ENCODE measurements at regions not wholly inside any gene's neighbourhood (a gene's known extent, or its start where the extent isn't known, plus 50 kb on each side); places are given as distances from the start of the nearest gene placed in this dataset.
A peak's percentile ranks its signal among the peaks of the same experiment; 100 is the strongest.

- no peak for DNase-seq (ENCODE audit: low read depth in 2 of 3, low spot score in 2 of 3)
These were observed 1481.5 kb downstream of the EFNA5 start for GRCh38 chr5:106189121-106189809.

DNA sequence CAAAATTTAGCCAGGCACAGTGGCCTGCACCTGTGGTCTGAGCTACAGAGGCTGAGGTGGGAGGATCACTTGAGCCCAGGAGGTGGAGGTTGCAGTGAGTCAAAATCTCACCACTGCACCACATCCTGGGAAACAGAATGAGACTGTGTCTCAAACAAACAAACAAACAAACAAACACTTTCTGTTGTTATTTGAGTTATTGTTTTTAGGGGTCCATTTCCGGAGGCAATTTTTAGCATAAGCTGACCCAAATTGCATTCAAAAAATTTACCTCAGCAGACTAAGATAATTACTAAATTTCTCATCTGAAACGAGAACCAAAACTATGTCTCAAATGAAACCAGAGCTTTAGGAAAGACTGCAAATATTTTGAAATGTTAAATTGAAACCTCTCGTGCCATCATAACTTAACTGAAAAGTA lies 1485.1 kb downstream of the EFNA5 start:
- DNase-seq (ENCODE audit: low read depth in 2 of 3, low spot score in 2 of 3): no peak

GRCh38 chr5:106174903-106175302 lies 1495.8 kb downstream of the EFNA5 start:
- no peak for DNase-seq (ENCODE audit: low read depth in 2 of 3, low spot score in 2 of 3)

DNA sequence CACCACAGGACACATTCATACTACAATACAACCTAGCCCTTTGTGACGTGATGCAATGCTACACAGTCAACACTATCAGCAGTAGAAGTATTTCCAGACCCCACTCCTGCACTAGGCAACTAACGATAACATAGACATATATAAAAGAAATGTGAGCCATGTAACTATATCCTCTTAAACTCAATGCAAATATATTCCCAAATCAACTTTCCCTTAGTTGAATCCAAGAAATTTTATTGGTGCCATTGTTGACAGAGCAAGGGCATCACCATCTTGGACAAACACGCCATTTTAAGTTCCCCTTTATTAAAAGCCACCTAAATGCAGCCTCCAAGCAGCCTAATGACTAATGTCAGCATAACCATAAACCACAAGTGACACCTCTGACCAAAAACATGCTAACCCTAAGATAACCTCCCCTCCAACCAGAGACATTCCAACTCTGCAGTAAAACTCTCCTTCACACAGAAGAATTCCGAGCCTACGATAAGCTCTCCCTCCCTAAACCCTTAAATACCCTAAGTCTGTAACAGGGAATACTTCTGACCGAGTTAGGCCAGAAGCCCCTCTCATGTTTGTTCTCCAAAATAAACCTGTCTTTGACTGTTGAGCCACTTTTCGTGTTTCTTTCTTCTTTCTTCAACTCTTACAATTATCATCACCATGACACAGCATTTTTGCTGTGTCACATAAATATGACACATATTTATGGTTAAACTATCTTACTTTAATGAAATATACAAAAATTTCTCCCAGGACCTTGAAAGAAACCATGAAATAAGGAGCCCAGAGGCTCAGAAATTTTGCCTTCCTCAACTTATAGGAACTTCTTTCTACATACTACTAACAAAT lies 1497.8 kb downstream of the EFNA5 start:
- DNase-seq (ENCODE audit: low read depth in 2 of 3, low spot score in 2 of 3): no peak

DNA sequence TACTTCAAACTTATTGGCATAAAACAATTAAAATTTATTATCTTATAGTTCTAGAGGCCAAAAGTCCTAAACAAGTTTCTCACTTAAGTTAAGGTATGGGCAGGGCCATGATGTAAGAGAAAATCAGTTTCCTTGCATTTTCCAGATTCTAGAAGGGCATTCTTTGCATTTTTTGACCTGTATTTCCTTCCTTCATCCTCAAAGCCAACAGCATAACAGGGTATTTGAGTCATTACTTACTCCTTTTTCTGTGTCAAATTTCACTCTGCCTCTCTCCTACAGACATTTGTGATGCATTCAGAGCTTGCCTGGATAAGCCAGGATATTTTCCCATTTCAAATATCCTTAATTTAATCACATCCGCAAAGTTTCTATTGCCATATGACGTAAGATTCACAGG lies 1499.0 kb downstream of the EFNA5 start:
- no peak for DNase-seq (ENCODE audit: low read depth in 2 of 3, low spot score in 2 of 3)

DNA sequence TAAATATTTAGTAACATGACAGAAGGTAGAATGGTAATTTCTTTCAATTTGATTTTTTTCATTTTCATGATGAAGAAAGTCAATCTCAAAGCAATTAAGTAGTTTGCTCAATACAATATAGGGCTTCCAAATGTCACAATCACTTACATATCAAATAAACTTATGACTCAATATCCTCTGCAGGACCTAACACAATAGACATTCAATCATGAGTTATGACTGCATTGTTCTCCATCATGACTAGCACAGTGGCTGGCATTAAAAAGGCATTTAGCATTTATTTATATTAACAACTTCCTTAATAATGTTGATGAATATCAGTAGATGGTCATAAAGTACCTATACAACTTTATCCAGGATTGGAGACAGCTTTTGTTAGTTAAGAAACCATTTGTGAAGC lies 1499.6 kb downstream of the EFNA5 start:
- no peak for DNase-seq (ENCODE audit: low read depth in 2 of 3, low spot score in 2 of 3)

DNA sequence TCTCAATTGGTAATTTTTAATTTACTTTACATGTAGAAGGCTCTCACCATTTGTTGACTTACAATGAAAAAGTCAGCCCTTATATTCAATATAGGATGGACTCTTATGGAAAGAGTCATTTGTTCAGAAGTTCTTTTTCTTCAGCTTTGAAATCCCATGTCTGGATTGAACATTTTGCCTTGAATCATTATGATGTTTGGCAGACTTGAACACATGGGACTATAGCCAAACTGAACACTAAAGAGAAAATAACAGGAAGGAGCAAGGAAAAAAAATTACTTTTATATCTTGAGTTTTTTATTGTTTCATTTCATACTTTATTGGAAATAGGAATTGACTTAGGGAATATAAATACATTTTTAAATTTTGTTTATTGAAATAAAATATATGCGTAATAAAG lies 1503.0 kb downstream of the EFNA5 start:
- DNase-seq (ENCODE audit: low read depth in 2 of 3, low spot score in 2 of 3): no peak

DNA sequence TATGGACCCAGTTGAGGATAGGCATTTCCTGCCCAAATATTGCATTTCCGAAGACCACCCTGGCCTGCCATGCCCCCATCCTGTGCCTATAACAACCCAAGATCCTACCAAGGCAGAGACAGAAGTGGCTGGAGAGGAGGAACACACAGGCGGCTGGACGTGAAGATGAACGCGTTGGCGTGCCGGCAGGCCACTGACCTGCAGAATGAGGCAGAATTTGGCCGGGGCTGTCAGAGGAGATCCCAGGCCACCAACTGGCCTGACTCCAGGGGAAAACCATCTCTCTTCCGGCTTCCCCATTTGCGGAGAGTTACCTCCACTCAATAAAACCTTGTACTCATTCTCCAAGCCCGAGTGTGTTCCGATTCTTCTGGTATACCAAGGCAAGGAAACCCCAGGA lies 1507.5 kb downstream of the EFNA5 start:
- DNase-seq (ENCODE audit: low read depth in 2 of 3, low spot score in 2 of 3): no peak

DNA sequence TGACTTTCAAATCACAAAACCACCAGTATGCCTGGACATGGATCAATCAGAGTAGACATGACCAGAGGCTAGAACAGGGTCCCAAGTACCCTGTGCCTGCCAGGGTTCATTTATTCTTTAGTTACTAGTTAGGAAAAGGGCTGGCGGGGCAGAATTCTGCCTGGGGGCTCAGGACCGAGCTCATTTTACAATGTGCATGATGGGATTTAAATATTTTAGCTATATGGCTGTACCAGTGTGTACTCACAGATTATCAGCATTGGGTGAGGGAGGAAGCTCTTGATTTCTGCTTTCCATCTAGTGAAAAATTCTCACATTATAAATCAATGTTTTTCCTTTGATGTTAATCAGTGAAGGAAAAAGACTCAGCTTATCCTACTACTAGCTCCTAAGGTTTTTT lies 1511.1 kb downstream of the EFNA5 start:
- DNase-seq (ENCODE audit: low read depth in 2 of 3, low spot score in 2 of 3): no peak

- no peak for DNase-seq (ENCODE audit: low read depth in 2 of 3, low spot score in 2 of 3)
These were observed 1516.4 kb downstream of the EFNA5 start for GRCh38 chr5:106154280-106154716.

- no peak for DNase-seq (ENCODE audit: low read depth in 2 of 3, low spot score in 2 of 3)
These were observed 1518.2 kb downstream of the EFNA5 start for GRCh38 chr5:106152569-106152968.

GRCh38 chr5:106142116-106142515 lies 1528.6 kb downstream of the EFNA5 start:
- no peak for DNase-seq (ENCODE audit: low read depth in 2 of 3, low spot score in 2 of 3)

DNA sequence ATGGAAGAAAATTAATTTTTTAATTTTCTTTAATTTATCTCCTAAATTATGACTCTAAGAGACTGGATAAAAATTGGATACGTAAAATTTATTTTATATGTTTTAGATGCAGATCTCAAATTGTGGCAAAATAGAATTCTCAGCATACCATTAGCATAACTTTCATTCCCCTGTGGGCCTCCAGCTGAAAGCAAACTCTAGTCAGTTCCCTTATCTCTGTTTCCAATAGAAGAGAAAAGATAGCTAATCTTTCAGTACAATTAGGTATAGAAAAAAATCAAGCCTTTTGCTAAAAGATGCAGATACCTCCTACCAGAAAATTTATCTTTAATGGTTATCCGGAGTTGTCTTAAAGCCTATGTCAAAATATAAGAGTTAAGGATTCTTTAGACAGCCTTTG lies 1530.6 kb downstream of the EFNA5 start:
- DNase-seq (ENCODE audit: low read depth in 2 of 3, low spot score in 2 of 3): no peak

DNA sequence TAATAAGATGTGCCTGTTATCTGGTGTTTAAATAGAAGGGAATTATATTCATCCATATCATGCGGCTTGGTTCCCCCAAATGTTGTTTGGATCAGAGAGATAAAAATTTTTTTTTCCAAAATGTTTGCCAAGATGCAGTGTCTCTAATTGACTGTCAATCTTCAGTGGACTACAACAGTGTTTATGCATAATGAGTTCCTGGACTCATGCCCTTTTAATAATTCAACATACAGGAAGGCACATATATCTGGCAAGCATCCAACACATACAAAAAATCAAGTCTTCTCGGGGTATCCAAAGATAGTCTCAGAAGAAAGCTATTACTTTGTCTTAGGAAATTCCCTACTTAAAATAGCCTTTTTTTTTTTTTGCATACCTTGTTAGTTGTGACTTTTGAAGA lies 1534.7 kb downstream of the EFNA5 start:
- no peak for DNase-seq (ENCODE audit: low read depth in 2 of 3, low spot score in 2 of 3)

GRCh38 chr5:106135473-106135872 lies 1535.3 kb downstream of the EFNA5 start:
- no peak for DNase-seq (ENCODE audit: low read depth in 2 of 3, low spot score in 2 of 3)

DNA sequence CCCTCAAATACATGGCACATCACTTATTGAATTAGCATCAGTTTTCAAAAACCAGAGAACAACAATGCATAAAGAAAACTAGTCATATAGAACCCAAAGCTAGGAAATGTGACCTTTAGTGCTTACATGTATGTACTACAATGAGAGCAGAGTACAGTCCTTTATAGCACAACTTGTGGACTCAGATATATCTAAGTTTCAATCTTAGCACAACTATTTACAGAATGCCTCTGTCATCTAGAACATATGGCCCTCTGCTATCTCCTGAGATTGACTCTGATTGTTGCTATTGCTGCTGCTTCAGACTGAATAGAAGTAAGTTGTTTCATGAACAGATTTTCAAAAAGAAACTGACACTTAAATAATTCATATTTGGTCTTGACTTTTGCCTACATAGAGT lies 1536.2 kb downstream of the EFNA5 start:
- no peak for DNase-seq (ENCODE audit: low read depth in 2 of 3, low spot score in 2 of 3)

DNA sequence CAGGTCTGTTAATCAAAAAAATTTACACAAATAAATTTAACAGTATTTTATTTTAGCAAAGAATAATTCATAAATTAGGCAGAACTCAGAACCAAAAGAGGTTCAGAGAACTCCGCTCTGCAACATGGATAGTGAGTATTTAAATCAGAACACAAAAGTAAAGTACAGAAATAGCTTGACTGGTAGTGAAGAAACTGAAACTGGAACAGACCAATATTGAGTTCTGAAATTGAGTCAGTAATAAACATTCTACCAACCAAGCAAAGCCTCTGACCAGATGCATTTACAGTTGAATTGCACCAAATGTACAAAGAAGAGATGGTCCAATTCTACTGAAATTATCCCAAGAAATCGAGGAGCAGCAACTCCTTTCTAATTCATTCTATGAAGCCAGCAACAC lies 1542.8 kb downstream of the EFNA5 start:
- DNase-seq (ENCODE audit: low read depth in 2 of 3, low spot score in 2 of 3): no peak

- no peak for DNase-seq (ENCODE audit: low read depth in 2 of 3, low spot score in 2 of 3)
These were observed 1543.4 kb downstream of the EFNA5 start for GRCh38 chr5:106127341-106127781.

DNA sequence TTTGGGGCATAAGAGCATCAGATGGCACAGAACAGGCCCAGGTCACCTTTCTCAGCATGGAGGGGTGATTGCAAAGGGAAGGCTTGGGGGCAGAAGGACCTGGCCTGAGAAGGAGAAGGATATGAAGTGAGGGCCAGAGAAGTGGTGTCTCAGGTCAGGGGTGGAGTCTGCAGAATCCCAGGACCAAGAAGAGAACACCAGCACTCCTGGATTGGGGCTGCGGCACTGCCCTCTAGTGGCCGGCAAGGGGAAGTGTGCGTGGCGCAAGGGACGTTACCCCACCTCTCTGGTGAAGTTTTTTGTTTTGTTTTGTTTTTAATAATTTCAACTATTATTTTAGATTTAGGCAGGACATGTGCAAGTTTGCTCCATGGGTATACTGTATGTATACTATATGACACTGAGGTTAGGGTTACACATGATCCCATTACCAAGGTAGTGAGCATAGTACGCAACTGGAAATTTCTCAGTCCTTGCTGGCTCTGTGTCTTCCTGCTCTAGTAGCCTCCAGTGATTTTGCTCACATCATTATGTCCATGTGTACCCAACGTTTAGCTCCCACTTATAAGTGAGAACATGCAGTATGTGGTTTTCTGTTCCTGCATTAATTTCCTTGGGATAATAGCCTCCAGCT lies 1548.6 kb downstream of the EFNA5 start:
- DNase-seq (ENCODE audit: low read depth in 2 of 3, low spot score in 2 of 3): peak in 2 of 3 donors; percentile 3 to 5

DNA sequence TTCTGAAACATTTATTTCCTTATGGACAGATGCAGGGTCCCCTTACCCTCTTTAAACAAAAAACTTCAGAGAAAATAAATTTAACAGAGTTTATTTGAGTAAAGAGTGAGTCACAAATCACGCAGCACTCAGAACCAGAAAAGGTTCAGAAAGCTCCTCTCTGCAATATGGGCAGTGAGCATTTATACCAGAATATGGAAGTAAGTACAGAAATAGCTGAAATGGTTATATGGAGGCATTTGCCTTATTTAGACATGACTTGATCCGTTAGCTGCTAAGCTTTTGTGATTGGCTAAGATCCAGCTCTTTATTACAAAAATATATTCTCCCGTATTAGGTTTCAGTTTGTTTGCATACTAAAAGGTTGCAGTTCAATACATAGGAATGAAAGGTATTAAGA lies 1554.1 kb downstream of the EFNA5 start:
- no peak for DNase-seq (ENCODE audit: low read depth in 2 of 3, low spot score in 2 of 3)

DNA sequence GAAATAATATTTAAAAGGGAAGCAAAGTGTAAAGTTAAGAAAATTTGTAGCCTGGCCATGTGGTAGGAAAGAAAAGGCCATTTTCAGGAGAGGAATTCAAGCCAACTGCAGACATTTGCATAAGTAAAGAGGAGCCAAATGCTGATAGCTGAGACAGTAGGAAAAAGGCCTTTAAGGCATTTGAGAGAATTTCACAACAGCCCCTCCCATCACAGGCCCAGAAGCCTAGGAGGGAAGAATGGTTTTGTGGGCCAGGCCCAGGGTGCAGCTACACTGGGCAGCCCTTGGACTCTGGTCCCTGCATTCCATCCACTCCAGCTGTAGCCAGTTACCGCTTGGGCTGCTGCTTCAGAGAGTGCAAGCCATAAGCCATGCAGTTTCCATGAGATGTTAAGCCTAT lies 1556.8 kb downstream of the EFNA5 start:
- no peak for DNase-seq (ENCODE audit: low read depth in 2 of 3, low spot score in 2 of 3)

DNA sequence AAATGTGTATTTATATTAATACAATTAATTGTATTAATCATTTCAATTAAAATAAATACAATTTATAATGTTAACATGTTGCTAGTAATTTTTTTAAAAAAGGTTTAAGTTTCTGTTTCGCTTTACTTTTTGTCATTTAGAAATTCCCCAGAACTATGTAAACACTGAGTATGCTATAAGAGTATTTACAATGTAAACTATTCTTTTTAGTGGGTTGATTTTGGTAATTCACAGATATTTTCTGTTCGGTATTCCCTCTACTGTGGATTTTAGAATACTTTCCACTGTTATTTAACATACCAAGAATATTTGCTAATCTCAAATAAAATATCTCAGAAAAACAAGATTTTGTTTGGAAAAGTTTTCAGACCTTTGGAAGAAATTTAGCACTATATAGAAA lies 1564.4 kb downstream of the EFNA5 start:
- no peak for DNase-seq (ENCODE audit: low read depth in 2 of 3, low spot score in 2 of 3)

Data from hematopoietic multipotent progenitor cell (in vitro differentiated cells).